Fibroblast of upper back skin (primary cell): ENCODE measurements at regions not wholly inside any gene's neighbourhood (a gene's known extent, or its start where the extent isn't known, plus 50 kb on each side); places are given as distances from the start of the nearest gene placed in this dataset.

Source experiments
- DNase-seq: peaks from one replicate; pipeline ENCODE4 v3.0.0-alpha.2; 2013

GRCh38 chr10:59595593-59595992 is 114.1 kb downstream of the SLC16A9 start:
- no peak for DNase-seq

GRCh38 chr10:59593768-59594167 is 115.9 kb downstream of the SLC16A9 start:
- no peak for DNase-seq

- DNase-seq = peak; percentile 5
Measured at GRCh38 chr10:59589796-59590195, 119.9 kb downstream of the SLC16A9 start.

DNA sequence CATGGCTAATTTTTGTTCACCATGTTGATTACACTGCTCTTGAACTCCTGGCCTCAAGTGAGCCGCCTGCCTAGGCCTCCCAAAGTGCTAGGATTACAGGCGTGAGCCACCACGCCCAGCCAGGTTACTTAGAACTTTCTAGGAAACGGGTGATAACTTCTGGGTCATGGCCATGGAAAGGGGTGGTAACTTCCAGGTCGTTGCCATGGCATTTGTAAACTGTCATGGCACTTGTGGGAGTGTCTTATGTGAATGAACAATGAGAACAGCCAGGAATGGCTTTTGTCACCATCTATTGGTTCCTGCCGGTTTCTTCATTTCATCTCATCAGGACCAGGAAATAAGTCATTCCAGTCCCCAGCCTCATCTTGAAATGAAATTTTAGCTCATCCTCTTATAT is 120.9 kb downstream of the SLC16A9 start:
- DNase-seq = no peak

- no peak for DNase-seq
Measured at GRCh38 chr10:59587756-59588140, 121.9 kb downstream of the SLC16A9 start.

DNA sequence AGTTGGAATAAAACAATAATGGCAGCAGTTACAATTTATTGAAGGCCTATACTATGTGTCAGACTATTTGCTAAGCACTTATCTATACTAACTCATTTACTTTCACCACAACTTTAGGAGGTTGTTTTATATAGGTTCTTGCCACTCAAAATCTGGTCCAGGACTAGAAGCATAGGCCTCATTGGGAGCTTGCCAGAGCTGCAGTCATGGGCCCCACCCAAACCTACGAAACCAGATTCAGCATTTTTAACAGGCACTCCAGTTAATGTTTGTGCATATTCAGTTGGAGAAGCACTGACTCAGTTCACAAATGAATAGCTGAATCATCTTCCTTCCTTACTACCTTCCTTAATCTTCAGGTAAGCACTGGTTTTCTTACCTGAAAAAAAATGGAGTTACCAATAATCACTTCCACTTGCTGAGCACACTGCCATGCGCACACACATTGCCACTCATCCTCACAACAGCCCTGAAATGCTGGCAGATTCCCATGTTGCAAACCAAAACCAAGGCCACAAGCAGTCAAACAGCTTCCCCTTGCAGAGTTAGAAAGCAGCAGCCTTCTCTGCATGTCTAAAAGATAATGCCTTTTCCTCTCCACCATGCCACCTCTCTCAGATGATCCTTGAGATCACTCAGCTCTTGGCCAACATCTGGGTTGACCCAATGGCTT is 122.4 kb downstream of the SLC16A9 start:
- DNase-seq = no peak

GRCh38 chr10:59586407-59586891 is 123.2 kb downstream of the SLC16A9 start:
- DNase-seq = no peak

GRCh38 chr10:59585046-59585700 is 124.5 kb downstream of the SLC16A9 start:
- DNase-seq = peak; percentile 53

GRCh38 chr10:59582780-59583179 is 126.9 kb downstream of the SLC16A9 start:
- peak; percentile 15 for DNase-seq

- DNase-seq = no peak
Measured at GRCh38 chr10:59582058-59582457, 127.6 kb downstream of the SLC16A9 start.

- DNase-seq = peak; percentile 57
Measured at GRCh38 chr10:59580026-59580863, 129.4 kb downstream of the SLC16A9 start.

GRCh38 chr10:59578741-59579140 is 130.9 kb downstream of the SLC16A9 start:
- DNase-seq = no peak

GRCh38 chr10:59577984-59578383 is 131.7 kb downstream of the SLC16A9 start:
- DNase-seq = no peak

DNA sequence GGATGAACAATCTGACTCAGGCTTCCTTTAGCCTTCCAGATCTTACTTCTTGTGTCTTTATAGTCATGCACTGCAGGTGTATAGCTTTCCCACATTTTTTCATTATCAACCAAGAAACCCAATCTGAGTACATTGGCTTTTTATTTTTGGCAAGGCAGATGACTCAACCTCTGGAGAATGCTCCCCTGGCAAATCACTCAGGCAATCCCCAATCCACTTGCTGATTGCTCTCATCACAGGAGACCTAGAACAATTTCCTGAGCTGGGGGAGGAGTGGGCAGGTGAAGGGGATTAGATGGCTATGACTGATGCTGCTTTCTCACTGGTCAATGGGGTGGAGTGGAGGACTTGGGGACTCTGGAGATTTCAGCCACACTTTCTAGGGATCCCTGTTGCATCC is 134.4 kb downstream of the SLC16A9 start:
- DNase-seq = peak; percentile 3

GRCh38 chr10:59563531-59563930 is 146.1 kb downstream of the SLC16A9 start:
- DNase-seq = peak; percentile 64

- DNase-seq = peak; percentile 35
Measured at GRCh38 chr10:59562126-59562525, 147.5 kb downstream of the SLC16A9 start.

DNA sequence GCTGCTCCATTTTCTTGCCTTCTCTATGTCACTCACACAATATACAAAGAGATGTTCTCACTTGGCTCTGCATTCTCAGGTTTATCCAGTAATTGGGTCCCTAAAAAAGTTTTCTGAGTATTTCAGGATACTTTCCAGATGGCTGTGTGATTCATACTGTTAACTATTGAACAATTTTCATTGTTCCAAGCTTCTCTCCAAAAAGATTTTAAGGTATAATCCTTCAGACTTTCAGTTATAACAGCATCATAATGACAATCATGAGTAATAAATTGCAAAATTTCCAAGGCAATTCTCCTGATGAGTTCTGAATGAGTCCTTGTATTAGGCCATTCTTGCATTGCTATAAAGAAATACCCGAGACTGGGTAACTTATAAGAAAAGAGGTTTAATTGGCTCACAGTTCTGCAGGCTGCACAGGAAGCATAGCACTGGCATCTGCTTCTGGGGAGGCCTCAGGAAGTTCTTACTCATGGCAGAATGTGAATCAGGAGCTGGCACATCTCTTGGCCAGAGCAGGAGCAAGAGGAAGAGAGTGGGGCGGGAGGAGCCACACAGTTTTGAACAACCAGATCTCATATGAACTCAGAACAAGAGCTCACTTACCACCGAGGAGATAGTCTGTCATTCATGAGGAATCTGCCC is 148.1 kb downstream of the SLC16A9 start:
- DNase-seq = peak; percentile 56

DNA sequence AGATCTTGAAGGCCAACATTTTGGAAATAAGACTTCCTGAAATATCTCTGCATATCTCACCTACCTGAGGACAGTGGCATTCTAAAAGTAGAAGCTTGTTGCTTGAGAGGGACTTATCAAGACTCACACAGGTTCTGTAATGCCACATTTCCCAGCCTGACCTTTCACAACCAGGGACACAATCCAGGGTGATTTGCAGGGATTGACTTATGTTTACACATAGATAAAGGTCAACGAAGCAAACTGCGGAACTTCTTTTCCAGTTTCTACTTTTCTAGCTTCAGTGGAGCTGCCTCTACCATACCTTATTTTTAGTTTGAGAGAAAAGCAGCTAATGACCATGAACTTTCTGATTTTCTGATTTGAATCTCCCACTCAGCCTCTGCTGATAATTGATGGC is 148.7 kb downstream of the SLC16A9 start:
- no peak for DNase-seq

- DNase-seq = no peak
Measured at GRCh38 chr10:59560161-59560560, 149.5 kb downstream of the SLC16A9 start.

DNA sequence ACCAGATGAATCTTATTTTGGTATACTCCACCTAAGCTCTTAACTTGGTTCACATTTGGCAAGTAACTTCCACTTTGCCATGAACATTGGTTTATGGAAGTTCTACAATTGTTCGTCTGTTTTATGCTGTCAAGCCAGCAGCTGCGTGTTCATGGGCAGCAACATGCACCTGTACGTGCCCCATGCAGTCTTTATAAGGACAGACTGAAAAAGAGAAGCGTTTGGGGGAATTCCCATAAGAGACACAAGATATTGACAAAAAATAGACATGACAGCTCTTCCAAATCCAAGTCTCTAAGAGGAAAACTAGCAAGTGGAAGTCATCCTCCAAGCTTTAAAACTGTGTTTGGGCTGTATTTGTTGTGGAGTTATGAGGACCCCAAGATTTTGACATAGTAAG is 151.6 kb downstream of the SLC16A9 start:
- DNase-seq = no peak

GRCh38 chr10:59557642-59558041 is 152.0 kb downstream of the SLC16A9 start:
- DNase-seq = no peak

DNA sequence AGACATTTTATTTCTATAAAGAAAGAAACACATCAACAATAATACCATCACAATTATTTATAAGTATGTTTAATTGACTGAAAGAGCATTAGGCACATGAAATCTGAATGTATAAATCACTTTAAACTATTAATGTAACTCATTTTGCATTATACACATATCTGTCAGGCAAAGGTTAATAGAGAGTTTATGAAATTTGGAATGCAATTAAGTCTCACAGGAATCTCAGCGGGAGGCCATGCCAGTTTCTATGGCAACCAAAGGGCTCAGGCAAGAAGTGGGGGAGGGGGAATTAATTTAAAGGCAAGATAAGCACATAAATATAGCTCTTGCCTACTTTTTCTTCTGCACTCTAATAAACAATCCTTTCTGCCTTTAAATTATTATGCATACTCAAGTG is 152.6 kb downstream of the SLC16A9 start:
- peak; percentile 37 for DNase-seq
